Trophoblast cell (in vitro differentiated cells and primary cell): ENCODE measurements at regions not wholly inside any gene's neighbourhood (a gene's known extent, or its start where the extent isn't known, plus 50 kb on each side); places are given as distances from the start of the nearest gene placed in this dataset.
"Not testable (repeated sequence)": the region's sequence is repeated elsewhere in the genome, so short reads cannot be mapped to it uniquely, and the experiment has no call there.

Source experiments
- DNase-seq, 2 donors: peaks; one replicate each; pipeline ENCODE4 v3.0.0-alpha.2; 2016
- H2AFZ ChIP-seq: 2 replicates; pipeline ENCODE4 v1.6.1; 2013; ENCODE audit warnings: low read length, moderate library complexity, mild to moderate bottlenecking; ENCODE audit not compliant: insufficient read depth, poor library complexity
- H2AK5ac ChIP-seq: 2 replicates; pipeline ENCODE4 v1.6.1; 2013; ENCODE audit warnings: mild to moderate bottlenecking, low read length
- H2BK120ac ChIP-seq: 2 replicates; pipeline ENCODE4 v1.6.1; 2013; ENCODE audit warnings: low read length, mild to moderate bottlenecking, moderate library complexity; ENCODE audit not compliant: insufficient read depth, poor library complexity
- H2BK12ac ChIP-seq: 2 replicates; pipeline ENCODE4 v1.6.1; 2013; ENCODE audit warnings: mild to moderate bottlenecking, low read length, moderate library complexity
- H2BK5ac ChIP-seq: 2 replicates; pipeline ENCODE4 v1.6.1; 2013; ENCODE audit warnings: low read length, low read depth, moderate library complexity, mild to moderate bottlenecking; ENCODE audit not compliant: poor library complexity
- H3K14ac ChIP-seq: 2 replicates; pipeline ENCODE4 v1.6.1; 2013; ENCODE audit warnings: mild to moderate bottlenecking, low read length
- H3K18ac ChIP-seq: 2 replicates; pipeline ENCODE4 v1.6.1; 2013; ENCODE audit warnings: mild to moderate bottlenecking, low read length
- H3K23ac ChIP-seq: 2 replicates; pipeline ENCODE4 v1.6.1; 2013; ENCODE audit warnings: low read length
- H3K27ac ChIP-seq: 2 replicates; pipeline ENCODE4 v1.5.1; 2013; ENCODE audit warnings: low read depth, mild to moderate bottlenecking, inconsistent platforms, low read length, moderate library complexity
- H3K27me3 ChIP-seq: 2 replicates; pipeline ENCODE4 v1.6.1; 2013; ENCODE audit warnings: inconsistent platforms, mild to moderate bottlenecking, low read length, moderate library complexity; ENCODE audit not compliant: insufficient read depth
- H3K36me3 ChIP-seq, 2 experiments: 1 replicate in 1 of 2; 2 replicates in 1 of 2; pipeline ENCODE4 v1.6.1; 2013; ENCODE audit warnings: low read length in 2 of 2, mild to moderate bottlenecking in 2 of 2, moderate library complexity in 1 of 2; ENCODE audit not compliant: insufficient read depth in 2 of 2, control insufficient read depth in 1 of 2
- H3K4ac ChIP-seq: 2 replicates; pipeline ENCODE4 v1.6.1; 2013; ENCODE audit warnings: low read depth, mild to moderate bottlenecking, low read length, moderate library complexity
- H3K4me1 ChIP-seq, 2 experiments: 1 replicate in 1 of 2; 2 replicates in 1 of 2; pipeline ENCODE4 v1.6.1; 2013; ENCODE audit warnings: low read length in 2 of 2, mild to moderate bottlenecking in 2 of 2, moderate library complexity in 1 of 2; ENCODE audit not compliant: insufficient read depth in 2 of 2, control insufficient read depth in 1 of 2
- H3K4me2 ChIP-seq: 2 replicates; pipeline ENCODE4 v1.6.1; 2013; ENCODE audit warnings: inconsistent platforms, mild to moderate bottlenecking, low read length, moderate library complexity
- H3K4me3 ChIP-seq: 2 replicates; pipeline ENCODE4 v1.5.1; 2013; ENCODE audit warnings: mild to moderate bottlenecking, low read depth, low read length, inconsistent platforms
- H3K79me1 ChIP-seq: one replicate; pipeline ENCODE4 v1.6.1; 2013; ENCODE audit warnings: low read length
- H3K79me2 ChIP-seq: 2 replicates; pipeline ENCODE4 v1.6.1; 2013; ENCODE audit warnings: low read length, mild to moderate bottlenecking; ENCODE audit not compliant: control insufficient read depth, insufficient read depth, poor library complexity
- H3K9ac ChIP-seq: 2 replicates; pipeline ENCODE4 v1.6.1; 2013; ENCODE audit warnings: mild to moderate bottlenecking, low read length
- H3K9me3 ChIP-seq: 2 replicates; pipeline ENCODE4 v1.6.1; 2013; ENCODE audit warnings: low read depth, mild to moderate bottlenecking, control low read depth, inconsistent platforms, low read length; ENCODE audit not compliant: insufficient read depth
- H4K12ac ChIP-seq: 2 replicates; pipeline ENCODE4 v1.6.1; 2013; ENCODE audit warnings: low read depth, mild to moderate bottlenecking, low read length, moderate library complexity
- H4K8ac ChIP-seq: 2 replicates; pipeline ENCODE4 v1.6.1; 2013; ENCODE audit warnings: low read depth, mild to moderate bottlenecking, low read length, moderate library complexity
- H4K91ac ChIP-seq: one replicate; pipeline ENCODE4 v1.6.1; 2013; ENCODE audit warnings: low read depth, mild to moderate bottlenecking, low read length, moderate library complexity
- WGBS: extraction: QIAGEN DNeasy Blood & Tissue Kit; methylation state at CpG from one replicate; pipeline ENCODE4 v1.1.7; 2013; ENCODE audit warnings: missing lambda C conversion rate; ENCODE audit not compliant: insufficient read length, insufficient coverage; ENCODE audit errors: extremely low coverage; 5-methylcytosine and 5-hydroxymethylcytosine counted together

DNA sequence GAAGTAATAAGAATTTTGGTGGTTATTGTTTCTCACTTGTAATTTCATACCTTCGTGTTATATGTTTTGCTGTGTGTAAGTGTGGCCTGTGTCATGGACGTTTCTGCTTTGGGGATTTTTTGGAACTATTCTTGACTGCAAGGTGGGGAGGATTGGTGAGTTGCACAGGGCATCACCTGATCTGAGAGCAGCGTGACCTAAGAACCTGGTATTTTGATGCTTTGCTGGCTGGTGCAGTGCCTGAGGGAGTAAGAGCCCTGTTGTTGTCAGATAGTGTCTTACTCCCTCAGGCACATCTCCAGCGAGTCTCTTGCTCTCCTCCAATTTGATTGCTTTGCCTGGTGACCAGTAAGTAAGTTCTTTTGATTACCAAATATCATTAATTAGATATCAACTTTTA lies 158.8 kb downstream of the KBTBD2 start:
- not testable (repeated sequence) for H3K4me3 ChIP-seq, H3K9ac ChIP-seq

DNA sequence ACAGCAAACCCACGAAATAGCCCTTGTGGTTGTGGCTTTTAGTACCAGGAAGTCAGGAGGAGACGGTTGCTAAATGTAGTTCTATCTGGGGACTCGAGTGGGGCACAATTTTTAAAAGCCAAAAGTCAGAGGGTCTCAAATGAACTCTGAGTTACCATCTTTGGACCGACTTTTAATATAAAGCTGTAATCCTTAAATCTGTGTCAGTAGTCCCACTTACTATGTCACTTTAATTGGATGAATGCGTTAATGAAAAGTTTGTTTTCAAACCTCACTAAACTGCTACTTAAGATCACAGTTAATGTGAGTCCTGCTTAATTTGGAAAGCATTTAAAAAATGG lies 162.3 kb downstream of the KBTBD2 start:
- H4K8ac ChIP-seq, H3K23ac ChIP-seq, H4K91ac ChIP-seq, H3K4ac ChIP-seq, H3K36me3 ChIP-seq, H3K4me1 ChIP-seq, DNase-seq, H3K9ac ChIP-seq, H3K9me3 ChIP-seq, H2BK120ac ChIP-seq, H3K4me3 ChIP-seq, H3K14ac ChIP-seq, H4K12ac ChIP-seq, H2AFZ ChIP-seq, H3K18ac ChIP-seq, H3K79me1 ChIP-seq, H2BK5ac ChIP-seq, H3K27me3 ChIP-seq, H2BK12ac ChIP-seq, H3K27ac ChIP-seq, H3K79me2 ChIP-seq, H2AK5ac ChIP-seq: not testable (repeated sequence)
- peak overlapping the region; percentile 47 for H3K4me2 ChIP-seq
- WGBS, result no CpG with 5 or more reads among the region's 5 CpGs

More for the DNA sequence above, 158.8 kb downstream of the KBTBD2 start:
- H3K14ac ChIP-seq, H4K91ac ChIP-seq, H3K79me1 ChIP-seq, H3K27me3 ChIP-seq, H3K4me2 ChIP-seq, H3K23ac ChIP-seq, H3K4me1 ChIP-seq, H2AK5ac ChIP-seq, H3K4ac ChIP-seq, H4K12ac ChIP-seq, H3K27ac ChIP-seq, H2AFZ ChIP-seq, H2BK120ac ChIP-seq, H3K9me3 ChIP-seq, H4K8ac ChIP-seq, H2BK5ac ChIP-seq, H2BK12ac ChIP-seq, H3K36me3 ChIP-seq, H3K79me2 ChIP-seq, H3K18ac ChIP-seq: not testable (repeated sequence)
- WGBS, result no CpG with 5 or more reads among the region's 4 CpGs
- peak; percentile 25 to 49 for DNase-seq

DNA sequence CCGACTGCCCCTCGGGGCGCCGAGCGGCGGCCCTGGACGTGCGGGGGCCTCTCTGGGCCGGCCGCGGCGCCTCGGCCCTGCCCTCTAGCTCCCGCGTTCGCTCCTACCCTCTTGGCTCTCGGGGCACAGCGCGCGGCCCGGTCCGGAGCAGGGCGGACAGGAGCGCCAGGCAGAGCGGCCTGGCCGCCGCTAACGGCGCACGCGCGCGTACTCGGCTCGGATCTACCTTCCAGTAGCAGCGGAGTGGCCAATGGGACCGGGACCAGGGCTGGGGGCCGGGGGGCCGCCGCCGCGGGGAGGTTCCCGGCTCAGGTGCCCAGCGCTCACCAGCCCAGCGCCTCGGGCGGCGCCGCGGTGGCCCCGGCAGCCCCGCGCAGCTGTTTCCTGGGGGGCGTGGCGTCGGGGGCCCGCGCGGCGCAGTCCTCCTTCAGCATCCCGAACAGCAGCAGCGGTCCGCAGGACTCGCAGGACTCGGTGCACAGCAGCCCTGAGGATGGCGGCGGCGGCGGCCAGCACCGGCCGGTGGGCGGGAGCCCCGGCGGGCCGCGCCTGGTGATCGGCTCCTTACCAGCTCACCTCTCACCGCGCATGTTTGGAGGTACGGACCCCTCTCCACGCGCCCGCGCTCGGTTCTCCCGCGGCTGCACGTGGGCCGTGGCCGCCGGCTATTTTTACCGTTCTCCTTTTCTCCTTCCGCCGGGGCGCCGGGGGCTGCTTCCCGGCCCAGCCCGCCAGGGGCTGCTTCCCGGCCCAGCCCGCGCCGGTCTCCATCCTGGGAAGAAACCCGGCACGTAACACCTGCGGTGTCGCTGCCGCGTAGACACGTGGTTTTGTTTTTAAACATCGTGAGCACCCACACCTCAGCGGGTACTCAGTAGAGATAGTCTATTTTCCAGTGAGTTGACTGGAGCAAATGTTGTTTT lies 162.9 kb downstream of the KBTBD2 start:
- not testable (repeated sequence) for H3K36me3 ChIP-seq, H3K4ac ChIP-seq, H3K9me3 ChIP-seq, H3K9ac ChIP-seq, H3K79me1 ChIP-seq, H2AK5ac ChIP-seq, H2BK12ac ChIP-seq, H3K27me3 ChIP-seq, H3K23ac ChIP-seq, H3K4me1 ChIP-seq, H3K79me2 ChIP-seq
- H3K27ac ChIP-seq, result peak overlapping the region; percentile 57
- H4K91ac ChIP-seq, result peak overlapping the region; percentile 76
- H2BK5ac ChIP-seq, result peak overlapping the region; percentile 57
- peak overlapping the region; percentile 95 for H3K4me3 ChIP-seq
- peak overlapping the region; percentile 90 for H2AFZ ChIP-seq
- WGBS, result no CpG with 5 or more reads among the region's 111 CpGs
- H4K8ac ChIP-seq, result peak overlapping the region; percentile 63
- peak overlapping the region; percentile 18 for H4K12ac ChIP-seq
- peak overlapping the region; percentile 69 for H3K18ac ChIP-seq
- peak overlapping the region; percentile 20 for H2BK120ac ChIP-seq
- H3K4me2 ChIP-seq, result peak overlapping the region; percentile 73
- DNase-seq, result peak; percentile 46 to 72
- H3K14ac ChIP-seq, result peak overlapping the region; percentile 72

DNA sequence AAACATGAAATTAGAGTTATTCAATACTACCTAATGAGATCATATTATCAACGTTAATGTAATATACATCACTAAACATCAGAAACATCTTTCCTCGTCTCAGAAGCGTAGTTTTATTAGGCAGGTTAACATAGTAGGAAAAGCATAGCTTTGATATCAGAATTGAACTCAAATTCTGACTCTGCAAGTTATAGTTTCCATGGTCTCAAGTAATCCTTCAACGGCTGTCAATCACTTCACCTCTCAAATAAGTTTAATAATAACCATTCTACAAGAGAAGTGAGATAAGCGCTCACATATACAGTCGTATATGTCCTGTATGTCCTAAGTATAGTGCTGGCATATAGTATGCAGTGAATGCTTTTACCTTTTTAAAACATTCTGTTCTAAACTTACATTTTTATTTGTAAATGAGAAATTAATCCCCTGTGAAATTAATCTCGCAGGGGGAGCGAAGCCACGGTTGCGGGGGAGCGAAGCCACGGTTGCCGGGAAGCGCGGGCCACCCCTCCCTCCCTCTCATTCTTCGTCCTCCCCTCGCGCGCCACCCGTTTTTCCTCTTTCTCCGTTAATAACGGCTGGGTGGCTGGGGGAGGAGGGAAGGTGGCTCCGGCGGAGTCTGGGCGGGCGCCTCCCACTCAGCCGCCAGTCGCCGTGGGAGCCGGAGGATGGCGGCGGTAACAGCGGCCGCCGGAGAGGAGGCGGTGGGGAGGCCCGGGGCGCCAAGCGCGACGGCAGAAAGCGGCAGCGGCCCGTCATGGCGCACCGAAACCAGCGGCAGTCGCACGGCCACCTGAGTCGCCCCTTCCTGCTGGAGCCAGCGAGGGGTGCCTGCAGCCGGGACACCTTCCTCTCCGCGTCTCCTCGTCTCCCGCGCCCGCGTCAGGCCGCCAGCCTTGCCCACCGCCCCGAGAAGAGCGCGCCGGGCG lies 163.8 kb downstream of the KBTBD2 start:
- Histone ChIP-seq H4K12ac (peak overlapping the region; percentile 97), H4K91ac (peak overlapping the region; percentile 76), H3K27ac (peak overlapping the region; percentile 57), H2AFZ (peak overlapping the region; percentile 85), H2BK5ac (peak overlapping the region; percentile 57), H3K4me2 (peak overlapping the region; percentile 73), H3K9ac (peak overlapping the region; percentile 70), H4K8ac (peak overlapping the region; percentile 63), H2BK120ac (peak overlapping the region; percentile 20), H3K14ac (peak overlapping the region; percentile 72), H3K18ac (peak overlapping the region; percentile 37), H3K4me3 (peak overlapping the region; percentile 95)
- H3K9me3 ChIP-seq, H3K27me3 ChIP-seq, H2AK5ac ChIP-seq, H3K79me1 ChIP-seq, H3K4me1 ChIP-seq, H3K36me3 ChIP-seq, H3K23ac ChIP-seq, H2BK12ac ChIP-seq, H3K79me2 ChIP-seq, H3K4ac ChIP-seq: not testable (repeated sequence)
- WGBS, result no CpG with 5 or more reads among the region's 66 CpGs
- DNase-seq, result peak; percentile 6 to 45
